H1 (cell line): ENCODE measurements at regions not wholly inside any gene's neighbourhood (a gene's known extent, or its start where the extent isn't known, plus 50 kb on each side); places are given as distances from the start of the nearest gene placed in this dataset.

ENCODE experiments used
- CTCF ChIA-PET: fragments of 300-600 bp; sonication (Branson Sonifier 250); formaldehyde crosslinking; loops from one replicate; lab custom pipeline; 2021; ENCODE audit not compliant: partially characterized antibody; lab: Charles Lee
- POLR2A ChIA-PET: fragments of 300-600 bp; sonication (Branson Sonifier 250); formaldehyde crosslinking; loops from one replicate; lab custom pipeline; 2021; ENCODE audit warnings: inconsistent platforms; ENCODE audit not compliant: partially characterized antibody; lab: Charles Lee
- DNase-seq, 2 experiments: peaks; one replicate each; pipeline versions ENCODE4 v3.0.0 to v3.0.0-alpha.2; 2010 to 2022; ENCODE audit warnings: low spot score in 2 of 2, low read depth in 1 of 2, mixed read lengths in 1 of 2
- FAIRE-seq: peaks from 2 replicates; lab custom pipeline; 2011; peaks lifted over from hg19 to GRCh38; lab: Jason Lieb, UNC
- H2AFZ ChIP-seq: 2 replicates; pipeline ENCODE4 v1.8.1; 2012; ENCODE audit warnings: low read length, inconsistent platforms
- H2AK5ac ChIP-seq: 2 replicates; pipeline ENCODE4 v1.6.1; 2013; ENCODE audit warnings: low read depth, low read length
- H2BK120ac ChIP-seq: replicated peaks from 2 replicates; pipeline ENCODE3; 2013; ENCODE audit warnings: low read depth, low read length, inconsistent platforms
- H2BK12ac ChIP-seq: 2 replicates; pipeline ENCODE4 v1.6.1; 2013; ENCODE audit warnings: low read depth, low read length
- H2BK15ac ChIP-seq: 2 replicates; pipeline ENCODE4 v1.6.1; 2013; ENCODE audit warnings: low read length
- H2BK20ac ChIP-seq: 2 replicates; pipeline ENCODE4 v1.6.1; 2013; ENCODE audit warnings: low read length
- H2BK5ac ChIP-seq: 2 replicates; pipeline ENCODE4 v1.6.1; 2013; ENCODE audit warnings: low read depth, low read length
- H3K14ac ChIP-seq: 2 replicates; pipeline ENCODE4 v1.6.1; 2013; ENCODE audit warnings: inconsistent platforms; ENCODE audit not compliant: insufficient read length
- H3K18ac ChIP-seq: 2 replicates; pipeline ENCODE4 v1.6.1; 2013; ENCODE audit warnings: low read length; ENCODE audit errors: extremely low read depth
- H3K23ac ChIP-seq: 2 replicates; pipeline ENCODE4 v1.6.1; 2013; ENCODE audit warnings: inconsistent platforms; ENCODE audit not compliant: insufficient read length
- H3K23me2 ChIP-seq: 2 replicates; pipeline ENCODE4 v1.6.1; 2013; ENCODE audit warnings: low read depth, low read length
- H3K27ac ChIP-seq: 2 replicates; pipeline ENCODE4 v1.6.1; 2011; ENCODE audit warnings: low read depth, low read length, inconsistent platforms
- H3K27me3 ChIP-seq, 4 experiments: replicated peaks in 1 of 4; 1 replicate in 1 of 4; 2 replicates in 3 of 4; pipeline versions ENCODE4 v1.6.1 to v1.8.1; 2011 to 2013; ENCODE audit warnings: low read length in 3 of 4, mild to moderate bottlenecking in 3 of 4, inconsistent platforms in 2 of 4, mixed read lengths in 2 of 4, moderate library complexity in 1 of 4; ENCODE audit not compliant: control insufficient read depth in 3 of 4, insufficient read depth in 3 of 4; ENCODE audit errors: extremely low read depth in 1 of 4
- H3K36me3 ChIP-seq, 4 experiments: 2 replicates each; pipeline versions ENCODE4 v1.6.1 to v1.8.1; 2011 to 2013; ENCODE audit warnings: mild to moderate bottlenecking in 4 of 4, low read length in 3 of 4, moderate library complexity in 2 of 4, control low read depth in 1 of 4, inconsistent platforms in 1 of 4; ENCODE audit not compliant: insufficient read depth in 4 of 4, control insufficient read depth in 2 of 4
- H3K4ac ChIP-seq: replicated peaks from 2 replicates; pipeline ENCODE3; 2013; ENCODE audit warnings: low read length, low read depth, mixed read lengths, inconsistent platforms; ENCODE audit not compliant: insufficient read length
- H3K4me1 ChIP-seq, 4 experiments: replicated peaks in 1 of 4; 1 replicate in 1 of 4; 2 replicates in 3 of 4; pipeline versions ENCODE4 v1.6.1 to v1.8.1; 2011 to 2013; ENCODE audit warnings: low read length in 3 of 4, inconsistent platforms in 2 of 4, mixed read lengths in 1 of 4; ENCODE audit not compliant: insufficient read depth in 4 of 4, control insufficient read depth in 3 of 4
- H3K4me2 ChIP-seq, 2 experiments: 2 replicates each; pipeline versions ENCODE4 v1.6.1 to v1.8.1; 2011 to 2013; ENCODE audit warnings: low read depth in 2 of 2, low read length in 2 of 2, control low read depth in 1 of 2, inconsistent platforms in 1 of 2, mild to moderate bottlenecking in 1 of 2; ENCODE audit not compliant: insufficient read depth in 1 of 2
- H3K4me3 ChIP-seq, 4 experiments: fragments of 200-600, 300-600 bp in 1 of 4; sonication (generic), shearing (Covaris generic), sonication (Bioruptor Twin) in 1 of 4; 2 replicates each; pipeline versions ENCODE4 v1.5.1 to v1.8.1; 2011 to 2016; ENCODE audit warnings: low read length in 4 of 4, low read depth in 3 of 4, control low read depth in 2 of 4, inconsistent platforms in 2 of 4, mild to moderate bottlenecking in 2 of 4, mixed read lengths in 1 of 4, moderate library complexity in 1 of 4; ENCODE audit not compliant: insufficient read depth in 2 of 4; ENCODE audit errors: extremely low read depth in 1 of 4
- H3K56ac ChIP-seq: replicated peaks from 2 replicates; pipeline ENCODE3; 2013; ENCODE audit warnings: low read depth, mild to moderate bottlenecking, mixed read lengths, low read length, inconsistent platforms; ENCODE audit not compliant: insufficient read length
- H3K79me1 ChIP-seq: 2 replicates; pipeline ENCODE4 v1.6.1; 2013; ENCODE audit warnings: low read depth, low read length, control low read depth
- H3K79me2 ChIP-seq, 2 experiments: 2 replicates each; pipeline versions ENCODE4 v1.6.1 to v1.8.1; 2012 to 2013; ENCODE audit warnings: low read length in 2 of 2, mild to moderate bottlenecking in 2 of 2, inconsistent platforms in 1 of 2; ENCODE audit not compliant: insufficient read depth in 2 of 2, control insufficient read depth in 1 of 2
- H3K9ac ChIP-seq, 4 experiments: replicated peaks in 1 of 4; 1 replicate in 1 of 4; 2 replicates in 3 of 4; pipeline versions ENCODE4 v1.6.1 to v1.8.1; 2011 to 2013; ENCODE audit warnings: low read depth in 3 of 4, low read length in 3 of 4, control low read depth in 2 of 4, mild to moderate bottlenecking in 2 of 4, moderate library complexity in 2 of 4, inconsistent platforms in 1 of 4; ENCODE audit errors: extremely low read depth in 1 of 4
- H3K9me3 ChIP-seq, 2 experiments: 2 replicates each; pipeline versions ENCODE4 v1.6.1 to v1.8.1; 2012 to 2013; ENCODE audit warnings: mild to moderate bottlenecking in 2 of 2, moderate library complexity in 2 of 2, control low read depth in 1 of 2, inconsistent platforms in 1 of 2, low read depth in 1 of 2, low read length in 1 of 2, mixed read lengths in 1 of 2; ENCODE audit not compliant: insufficient read depth in 2 of 2
- H4K20me1 ChIP-seq, 2 experiments: replicated peaks in 1 of 2; 2 replicates each; pipeline versions ENCODE3 to v1.8.1; 2011 to 2013; ENCODE audit warnings: inconsistent platforms in 2 of 2, low read length in 2 of 2, mild to moderate bottlenecking in 1 of 2; ENCODE audit not compliant: insufficient read depth in 2 of 2, control insufficient read depth in 1 of 2
- H4K5ac ChIP-seq: 2 replicates; pipeline ENCODE4 v1.6.1; 2013; ENCODE audit warnings: low read length, low read depth, mixed read lengths, inconsistent platforms; ENCODE audit not compliant: insufficient read length
- H4K8ac ChIP-seq: 2 replicates; pipeline ENCODE4 v1.8.0; 2013; ENCODE audit warnings: mild to moderate bottlenecking, moderate library complexity, low read length, inconsistent platforms; ENCODE audit not compliant: insufficient read depth; ENCODE audit errors: extremely low read depth
- H4K91ac ChIP-seq: replicated peaks from 2 replicates; pipeline ENCODE3; 2013; ENCODE audit warnings: low read length, mixed read lengths, inconsistent platforms; ENCODE audit not compliant: insufficient read length
- GABPA ChIP-seq: IDR thresholded peaks from 2 replicates; pipeline ENCODE4 v1.6.1; 2011; ENCODE audit warnings: mild to moderate bottlenecking, low read length, moderate library complexity, borderline replicate concordance; ENCODE audit not compliant: insufficient read depth
- KDM4A ChIP-seq: IDR thresholded peaks from one replicate; pipeline ENCODE4 v1.7.1; 2012; ENCODE audit warnings: low read depth, mild to moderate bottlenecking, moderate library complexity, low read length, inconsistent platforms; ENCODE audit not compliant: severe bottlenecking
- POLR2AphosphoS5 ChIP-seq: IDR thresholded peaks from 2 replicates; pipeline ENCODE4 v1.6.1; 2011; ENCODE audit warnings: low read depth, low read length
- RNF2 ChIP-seq: fragments of 200-900, 300-1000 bp; sonication (generic); IDR thresholded peaks from 2 replicates; pipeline ENCODE4 v1.7.1; 2016; ENCODE audit warnings: borderline replicate concordance, low read depth, mild to moderate bottlenecking, antibody characterized with exemption, low read length; ENCODE audit not compliant: poor library complexity, severe bottlenecking; ENCODE audit errors: missing control alignments
- SP4 ChIP-seq: IDR thresholded peaks from 2 replicates; pipeline ENCODE4 v1.6.1; 2012; ENCODE audit warnings: low read length, inconsistent platforms
- TAF7 ChIP-seq: optimal IDR thresholded peaks from 2 replicates; pipeline ENCODE3; 2011; ENCODE audit warnings: low read depth, mild to moderate bottlenecking, inconsistent platforms, low read length, moderate library complexity, borderline replicate concordance
- ZNF274 ChIP-seq: IDR thresholded peaks from 2 replicates; pipeline ENCODE4 v1.7.0; 2012; ENCODE audit warnings: low read length, borderline replicate concordance; ENCODE audit errors: extremely low read depth
- WGBS, 2 experiments: shearing (Covaris generic) in 1 of 2; methylation state at CpG; one replicate each; pipeline versions ENCODE4 v1.1.6 to v1.1.7; 2013 to 2015; ENCODE audit warnings: low lambda C conversion rate in 2 of 2, mixed read lengths in 2 of 2, inconsistent platforms in 1 of 2, low coverage in 1 of 2, missing lambda C conversion rate in 1 of 2; ENCODE audit not compliant: insufficient replicate concordance in 2 of 2, insufficient coverage in 1 of 2, insufficient read length in 1 of 2; ENCODE audit errors: extremely low coverage in 1 of 2, missing lambda C conversion rate in 1 of 2; 5-methylcytosine and 5-hydroxymethylcytosine counted together
- TF ChIP-seq, protein P1 (sequence below): IDR thresholded peaks from 2 replicates; pipeline ENCODE4 v1.6.1; 2012; ENCODE audit warnings: inconsistent platforms

- Histone ChIP-seq H3K18ac (no peak overlapping the region), H3K9me3 (peaks cover 0 to 3% of the 10 kb centered on the region in 2 experiments; a peak in 1 of 4 replicates), H3K23me2 (no peaks in the 10 kb centered on the region), H3K14ac (no peak overlapping the region), H4K8ac (no peak overlapping the region), H3K4me2 (no peak overlapping the region), H3K23ac (no peak overlapping the region), H3K27me3 (no peaks in the 10 kb centered on the region), H3K4ac (no peak overlapping the region), H3K27ac (no peak overlapping the region), H2BK5ac (no peak overlapping the region), H2AFZ (no peak overlapping the region), H3K4me3 (no peak overlapping the region), H2BK120ac (no peak overlapping the region), H3K79me2 (no peaks in the 10 kb centered on the region), H3K36me3 (no peaks in the 10 kb centered on the region; a peak in 1 of 8 replicates), H2BK20ac (no peak overlapping the region), H4K20me1 (no peaks in the 10 kb centered on the region), H4K5ac (no peak overlapping the region), H2BK15ac (no peak overlapping the region), H3K56ac (no peak overlapping the region), H3K9ac (no peak overlapping the region), H2BK12ac (no peak overlapping the region), H4K91ac (no peak overlapping the region), H2AK5ac (no peak overlapping the region), H3K79me1 (no peaks in the 10 kb centered on the region), H3K4me1 (no peaks in the 10 kb centered on the region)
- FAIRE-seq (no peak), DNase-seq (no peak)
- TF ChIP-seq RNF2 (no peak), GABPA (no peak), KDM4A (no peak), ZNF274 (no peak), SP4 (no peak), TAF7 (no peak), POLR2AphosphoS5 (no peak)
- TF ChIP-seq, protein P1, sequence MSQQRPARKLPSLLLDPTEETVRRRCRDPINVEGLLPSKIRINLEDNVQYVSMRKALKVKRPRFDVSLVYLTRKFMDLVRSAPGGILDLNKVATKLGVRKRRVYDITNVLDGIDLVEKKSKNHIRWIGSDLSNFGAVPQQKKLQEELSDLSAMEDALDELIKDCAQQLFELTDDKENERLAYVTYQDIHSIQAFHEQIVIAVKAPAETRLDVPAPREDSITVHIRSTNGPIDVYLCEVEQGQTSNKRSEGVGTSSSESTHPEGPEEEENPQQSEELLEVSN, result no peak
- 91% methylated on average over 2 of the region's 2 CpGs; no CpG with 5 or more reads in 1 of the 2 experiments for WGBS, 2 experiments
- POLR2A ChIA-PET, result no interaction called here
- CTCF ChIA-PET, result interaction anchor here (0.7 kb wide), 1 partner anchor 11 kb away, joined by 3 read pairs; no protein-coding TSS in a partner anchor
Observed at GRCh38 chr4:130309221-130309620, 1213.3 kb downstream of the C4orf33 start.
